ENCODE measurements at regions not wholly inside any gene's neighbourhood (a gene's known extent, or its start where the extent isn't known, plus 50 kb on each side); places are given as distances from the start of the nearest gene placed in this dataset.

GRCh38 chr12:23230899-23231298, 605.9 kb downstream of the ETNK1 start:
- no peak overlapping the region for H3K9ac ChIP-seq (ENCODE audit: low read depth, low read length)
- H3K4me3 ChIP-seq (ENCODE audit: insufficient read depth, low read depth, low read length) = no peak overlapping the region
- H3K79me1 ChIP-seq (ENCODE audit: low read depth in 1 of 2, low read length in 2 of 2) = no peaks in the 10 kb centered on the region
- no peaks in the 10 kb centered on the region for H3K9me3 ChIP-seq (ENCODE audit: control insufficient read depth, insufficient read depth, low read length)
- intact Hi-C loops (cut with micrococcal nuclease) = no loop called here
- no peaks in the 10 kb centered on the region for H3K4me1 ChIP-seq (ENCODE audit: control insufficient read depth, insufficient read depth, low read length)
- no peak overlapping the region for H4K91ac ChIP-seq (ENCODE audit: insufficient read depth, low read depth, low read length)
- no peak overlapping the region for H3K14ac ChIP-seq (replicated peaks; ENCODE audit: low read depth, low read length)
- no peak overlapping the region for H2BK5ac ChIP-seq (ENCODE audit: low read depth, low read length, poor library complexity, severe bottlenecking)
- DNase-seq (no peak), ATAC-seq (ENCODE audit: low read depth) (no peak)
- no peak overlapping the region for H2BK15ac ChIP-seq (ENCODE audit: low read depth, low read length)
- CTCF ChIA-PET = no interaction called here
- POLR2A ChIA-PET (ENCODE audit: unreplicated experiment) = no interaction called here
- H3K27me3 ChIP-seq (ENCODE audit: control insufficient read depth, insufficient read depth, low read length) = no peaks in the 10 kb centered on the region
- H2AK9ac ChIP-seq (replicated peaks; ENCODE audit: low read depth, low read length, poor library complexity) = no peak overlapping the region
- H2BK120ac ChIP-seq (ENCODE audit: low read depth, low read length) = no peak overlapping the region
- dilution Hi-C loops (cut with HindIII; ENCODE audit: low sequenced_read_pairs, unreplicated experiment) = no loop called here
- H3K4ac ChIP-seq (ENCODE audit: low read depth, low read length) = no peak overlapping the region
- H2AK5ac ChIP-seq (ENCODE audit: low read depth, low read length) = no peak overlapping the region
- H3K23ac ChIP-seq (ENCODE audit: low read depth, low read length) = no peak overlapping the region
- no peak overlapping the region for H3K18ac ChIP-seq (ENCODE audit: low read depth, low read length)
- H2BK20ac ChIP-seq (ENCODE audit: low read depth, low read length) = no peak overlapping the region
- WGBS, 2 experiments (ENCODE audit: extremely low coverage in 2 of 2, insufficient read length in 1 of 2) = 0% methylated on average over 1 of the region's 2 CpGs; no CpG with 5 or more reads in 1 of the 2 experiments
- no peak overlapping the region for H4K5ac ChIP-seq (ENCODE audit: low read depth, low read length)
- H3K27ac ChIP-seq (ENCODE audit: insufficient read depth, low read length) = no peak overlapping the region
- no TSS peak for BruUV-seq (replicated peaks)
- H4K8ac ChIP-seq (ENCODE audit: low read depth in 2 of 2, low read length in 2 of 2) = no peak overlapping the region
- no peak overlapping the region for H3K56ac ChIP-seq (ENCODE audit: extremely low read depth, insufficient read depth, low read length)
- no peak overlapping the region for H3K4me2 ChIP-seq (ENCODE audit: low read depth, low read length)
- TF ChIP-seq RAD21 (IDR thresholded peaks at IDR 0.05; ENCODE audit: low read length) = no peak
- TF ChIP-seq USF2 (IDR thresholded peaks at IDR 0.05; ENCODE audit: low read depth, low read length) = no peak
- no peak for TF ChIP-seq RCOR1 (IDR thresholded peaks at IDR 0.05; ENCODE audit: insufficient replicate concordance, low read length)
- no peak for TF ChIP-seq BHLHE40 (IDR thresholded peaks at IDR 0.05; ENCODE audit: low read depth, low read length)
- no peak for TF ChIP-seq NFE2L2 (IDR thresholded peaks at IDR 0.05; ENCODE audit: low read depth, low read length)
- TF ChIP-seq MAFK (IDR thresholded peaks at IDR 0.05; ENCODE audit: low read depth, low read length) = no peak
- TF ChIP-seq CEBPB (IDR thresholded peaks at IDR 0.05; ENCODE audit: low read depth, low read length) = no peak
- no peak for TF ChIP-seq SMC3 (IDR thresholded peaks at IDR 0.05; ENCODE audit: low read depth, low read length)
- no peak for TF ChIP-seq MXI1 (IDR thresholded peaks at IDR 0.05; ENCODE audit: borderline replicate concordance, low read depth, low read length)
- TF ChIP-seq CTCF (conservative IDR thresholded peaks at IDR 0.05; ENCODE audit: low read depth, low read length) = no peak
- TF ChIP-seq RFX5 (IDR thresholded peaks at IDR 0.05; ENCODE audit: low read depth, low read length) = no peak
- TF ChIP-seq MAZ (IDR thresholded peaks at IDR 0.05; ENCODE audit: borderline replicate concordance, low read depth, low read length) = no peak
- TF ChIP-seq ELK1 (IDR thresholded peaks at IDR 0.05; ENCODE audit: borderline replicate concordance, low read depth, low read length) = no peak
- no peak for TF ChIP-seq CHD1 (IDR thresholded peaks at IDR 0.05; ENCODE audit: low read depth, low read length)
- no peak for TF ChIP-seq POLR2A (IDR thresholded peaks at IDR 0.05; ENCODE audit: low read depth, low read length)
- no peak for TF ChIP-seq FOS (IDR thresholded peaks at IDR 0.05; ENCODE audit: low read depth, low read length)
- H2AFZ ChIP-seq (replicated peaks; ENCODE audit: low read length, poor library complexity) = no peak overlapping the region
- no peaks in the 10 kb centered on the region for H3K36me3 ChIP-seq (ENCODE audit: control insufficient read depth, insufficient read depth, low read length)
- in situ Hi-C loops (cut with MboI; ENCODE audit: low sequenced_read_pairs) = no loop called here
- H3K9me1 ChIP-seq (ENCODE audit: insufficient read depth, low read length) = no peaks in the 10 kb centered on the region
- H4K20me1 ChIP-seq (ENCODE audit: insufficient read depth, low read length) = no peaks in the 10 kb centered on the region
